Cardiac fibroblast (primary cell): ENCODE measurements at regions not wholly inside any gene's neighbourhood (a gene's known extent, or its start where the extent isn't known, plus 50 kb on each side); places are given as distances from the start of the nearest gene placed in this dataset.

Experiments used
- DNase-seq, 2 donors: peaks; one replicate each; pipeline versions ENCODE4 v3.0.0 to v3.0.0-alpha.2; 2010; ENCODE audit warnings: low read depth in 2 of 2
- H3K4me3 ChIP-seq, 2 donors: replicated peaks in 1 of 2; 1 replicate in 1 of 2; 2 replicates in 1 of 2; pipeline ENCODE4 v1.5.1; 2011; ENCODE audit warnings: low read depth in 2 of 2, low read length in 2 of 2, mild to moderate bottlenecking in 2 of 2, moderate library complexity in 1 of 2
- CTCF ChIP-seq: IDR thresholded peaks from one replicate; pipeline ENCODE4 v1.5.1; 2011; ENCODE audit warnings: low read depth, mild to moderate bottlenecking, low read length, inconsistent platforms

- DNase-seq: no peak
- TF ChIP-seq CTCF: no peak
- H3K4me3 ChIP-seq: no peak overlapping the region
Observed at GRCh38 chr13:84843368-84843767, 955.9 kb downstream of the SLITRK6 start.

DNA sequence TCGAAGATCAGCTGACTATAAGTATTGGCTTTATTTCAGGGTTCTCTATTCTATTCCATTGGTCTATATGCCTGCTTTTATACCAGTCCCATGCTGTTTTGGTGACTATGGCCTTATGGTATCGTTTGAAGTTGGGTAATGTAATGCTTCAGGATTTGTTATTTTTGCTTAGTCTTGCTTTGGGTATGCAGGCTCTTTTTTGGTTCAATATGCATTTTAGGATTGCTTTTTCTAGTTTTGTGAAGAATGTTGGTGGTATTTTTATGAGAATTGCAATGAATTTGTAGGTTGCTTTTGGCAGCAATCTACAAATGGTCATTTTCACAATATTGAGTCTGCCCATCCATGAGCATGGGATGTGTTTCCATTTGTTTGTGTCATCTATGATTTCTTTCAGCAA, 951.9 kb upstream of the SLITRK1 start:
- no peak for DNase-seq
- H3K4me3 ChIP-seq: no peak overlapping the region
- no peak for TF ChIP-seq CTCF

DNA sequence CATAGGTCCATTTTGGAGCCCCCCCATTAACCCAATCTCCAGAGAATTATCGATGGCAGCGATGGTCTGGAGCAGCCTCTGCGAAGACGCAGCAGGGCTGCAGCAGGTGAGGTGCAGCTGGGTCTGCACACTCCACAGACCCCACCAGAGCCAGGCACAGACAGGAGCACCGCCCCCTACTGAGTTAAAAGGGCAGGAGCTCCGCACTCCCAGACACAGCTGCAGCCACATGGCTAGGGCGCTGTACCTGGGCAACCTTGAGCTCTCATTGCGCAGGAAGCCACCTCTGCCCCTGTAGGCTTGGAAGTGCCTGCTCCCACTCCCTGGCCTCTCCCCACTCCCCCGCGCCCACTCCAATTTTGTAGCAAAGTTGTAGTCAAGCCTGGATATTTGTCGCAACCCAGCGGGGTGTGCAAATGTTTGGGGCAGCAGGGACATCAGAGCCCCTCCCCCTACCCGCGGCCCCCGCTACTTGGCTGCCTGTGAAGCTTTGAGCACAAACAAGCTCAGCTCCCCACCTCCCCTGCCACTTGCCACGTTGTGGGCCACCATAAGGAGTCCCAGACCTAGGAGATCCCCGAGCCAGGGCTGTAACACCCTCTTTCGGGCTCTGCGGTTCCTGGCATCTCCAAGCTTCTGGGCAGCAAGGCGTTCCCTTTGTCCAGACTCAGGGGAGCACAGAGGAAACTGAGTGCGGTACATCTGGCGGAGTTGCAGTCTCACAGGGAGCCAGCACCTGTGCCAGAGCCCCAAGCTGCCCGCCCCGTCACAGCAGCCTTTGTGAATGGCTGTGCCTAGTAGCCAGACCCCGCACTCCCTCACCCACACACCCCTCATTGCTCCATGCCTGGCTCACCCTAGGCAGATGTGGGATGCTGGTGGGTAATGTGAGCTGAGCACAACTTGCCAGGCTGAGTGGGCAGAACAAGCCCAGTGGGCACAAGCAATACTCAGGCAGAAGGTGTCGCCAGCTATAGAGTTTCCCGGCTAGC, 949.7 kb upstream of the SLITRK1 start:
- no peak for DNase-seq
- TF ChIP-seq CTCF: no peak
- no peak overlapping the region for H3K4me3 ChIP-seq

GRCh38 chr13:84823528-84823927, 941.3 kb upstream of the SLITRK1 start:
- no peak for DNase-seq
- no peak for TF ChIP-seq CTCF
- no peak overlapping the region for H3K4me3 ChIP-seq

DNA sequence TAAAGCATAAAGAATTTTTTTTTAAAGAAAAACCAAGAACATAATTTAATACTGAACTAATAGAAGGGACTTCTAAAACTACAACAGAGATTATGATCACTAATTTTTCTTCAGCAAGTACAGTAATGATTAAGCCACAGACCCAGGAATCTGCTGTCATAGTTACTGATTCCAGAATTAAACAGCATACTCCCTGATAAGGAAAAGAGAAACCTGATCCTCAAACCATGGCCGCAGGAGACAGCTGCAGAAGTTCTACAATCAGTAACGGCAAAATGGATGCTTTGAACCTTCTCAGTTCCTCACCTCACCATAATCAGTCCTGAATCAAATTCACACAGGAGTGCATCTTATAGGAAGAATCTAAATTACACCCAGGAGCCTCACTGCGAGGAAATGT, 939.0 kb upstream of the SLITRK1 start:
- TF ChIP-seq CTCF: no peak
- no peak overlapping the region for H3K4me3 ChIP-seq
- no peak for DNase-seq

DNA sequence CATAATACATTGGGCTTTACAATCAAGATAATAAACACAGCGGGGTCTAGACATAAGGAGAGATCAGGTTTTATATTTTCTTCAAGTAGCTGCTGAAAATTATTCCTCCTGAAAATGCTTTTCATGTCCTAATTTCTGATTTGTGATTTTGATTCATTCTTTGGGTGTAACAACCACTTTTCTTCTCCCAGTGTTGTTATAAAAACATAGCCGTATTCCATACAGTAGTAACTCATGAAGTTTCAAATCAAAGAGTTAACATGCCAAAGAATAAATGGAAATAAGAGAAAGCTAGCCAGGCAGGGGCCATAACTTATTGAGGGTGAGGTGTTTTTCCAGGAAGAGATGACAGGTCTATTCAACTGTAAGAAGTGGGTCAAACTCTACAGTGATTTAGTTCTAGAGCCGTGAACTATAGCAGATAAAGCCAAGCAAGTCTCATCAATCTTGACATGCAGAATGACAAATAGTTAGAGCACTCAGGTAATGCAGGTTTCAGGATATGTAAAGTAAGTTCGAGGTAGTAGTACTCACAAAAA, 934.4 kb upstream of the SLITRK1 start:
- no peak for DNase-seq
- no peak overlapping the region for H3K4me3 ChIP-seq
- no peak for TF ChIP-seq CTCF
